Germinal center (tissue), 1 donor: ENCODE measurements at regions not wholly inside any gene's neighbourhood (a gene's known extent, or its start where the extent isn't known, plus 50 kb on each side); places are given as distances from the start of the nearest gene placed in this dataset.

ENCODE experiments used
- DNase-seq: peaks from one replicate; pipeline ENCODE4 v3.0.0; 2012; ENCODE audit warnings: mixed read lengths, low spot score

DNA sequence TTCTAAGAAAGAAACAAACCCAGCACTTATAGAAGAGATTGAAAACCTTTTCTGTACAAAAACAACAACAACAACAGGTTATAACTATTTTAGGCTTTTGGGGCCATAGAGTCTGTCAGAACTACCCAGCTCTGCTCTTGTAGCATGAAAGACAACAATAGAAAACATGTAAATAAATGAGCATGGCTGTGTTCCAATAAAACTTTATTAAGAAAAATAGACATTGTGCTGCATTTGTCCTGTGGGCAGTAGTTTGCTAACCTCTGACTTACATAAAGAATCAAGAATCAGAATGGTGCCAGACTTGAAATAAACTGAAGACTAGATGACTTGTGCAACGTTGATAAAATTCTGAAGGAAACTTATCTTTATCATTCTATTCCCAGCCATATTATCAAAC, 617.5 kb downstream of the DIAPH3 start:
- DNase-seq, result no peak

DNA sequence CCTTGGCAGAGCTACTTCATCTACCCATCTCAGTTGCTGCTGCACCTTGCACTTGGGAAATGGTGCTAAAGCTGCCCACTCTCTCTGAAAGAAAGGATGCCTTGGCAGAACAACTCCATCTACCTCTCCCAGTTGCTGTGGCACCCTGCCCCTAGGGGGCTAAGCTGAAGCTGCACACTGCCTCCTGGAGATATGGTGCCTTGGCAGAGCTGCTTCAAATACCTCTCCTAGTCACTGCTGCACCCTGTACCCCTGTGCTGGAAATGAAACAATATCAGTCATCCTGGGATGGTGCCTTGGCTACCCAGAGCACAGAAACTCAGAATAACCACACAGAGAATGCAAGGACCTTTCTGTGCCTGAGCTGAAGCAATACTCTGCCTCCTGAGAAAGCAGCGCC, 615.8 kb downstream of the DIAPH3 start:
- DNase-seq, result no peak

GRCh38 chr13:59562924-59563323, 600.8 kb downstream of the DIAPH3 start:
- no peak for DNase-seq

DNA sequence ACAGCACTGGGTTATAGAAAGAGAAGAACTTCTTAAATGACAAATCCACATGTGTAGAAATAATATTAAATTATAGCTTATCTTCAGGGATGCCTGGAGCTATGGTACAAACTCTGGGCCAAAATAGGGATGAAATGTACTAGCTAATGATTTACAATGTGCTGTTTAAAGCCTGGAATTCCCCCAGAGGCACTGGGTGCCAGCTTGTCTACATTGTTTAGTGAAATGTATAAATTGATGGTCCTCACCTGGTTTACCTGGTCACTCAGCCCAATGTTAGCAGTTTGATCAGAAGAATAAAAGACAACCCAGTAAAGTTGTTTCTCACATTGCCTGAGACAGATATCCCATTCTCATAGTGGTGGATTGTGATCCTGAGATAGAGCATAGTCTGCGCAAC, 597.2 kb downstream of the DIAPH3 start:
- DNase-seq, result no peak

DNA sequence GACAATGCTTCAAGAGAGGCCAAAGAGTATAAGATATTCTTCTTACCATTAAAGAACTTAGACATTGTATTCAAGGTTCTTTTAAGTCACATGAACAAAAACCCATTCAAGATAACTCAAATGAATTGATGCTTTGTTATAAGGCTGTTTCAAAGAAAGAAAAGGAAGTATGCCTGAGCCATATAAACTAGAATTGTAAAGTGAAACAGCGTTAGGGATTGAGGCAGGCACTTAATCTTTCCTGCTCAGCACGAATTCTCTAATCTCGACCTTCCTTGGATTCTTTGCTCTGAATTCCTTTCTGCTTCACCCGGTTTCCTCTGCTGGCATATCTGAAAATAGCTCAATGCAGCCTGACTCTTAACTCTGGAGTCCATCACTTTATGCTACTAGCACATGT, 595.4 kb downstream of the DIAPH3 start:
- no peak for DNase-seq

GRCh38 chr13:59570204-59570603, 593.5 kb downstream of the DIAPH3 start:
- DNase-seq, result no peak

GRCh38 chr13:59584101-59584500, 579.6 kb downstream of the DIAPH3 start:
- no peak for DNase-seq

DNA sequence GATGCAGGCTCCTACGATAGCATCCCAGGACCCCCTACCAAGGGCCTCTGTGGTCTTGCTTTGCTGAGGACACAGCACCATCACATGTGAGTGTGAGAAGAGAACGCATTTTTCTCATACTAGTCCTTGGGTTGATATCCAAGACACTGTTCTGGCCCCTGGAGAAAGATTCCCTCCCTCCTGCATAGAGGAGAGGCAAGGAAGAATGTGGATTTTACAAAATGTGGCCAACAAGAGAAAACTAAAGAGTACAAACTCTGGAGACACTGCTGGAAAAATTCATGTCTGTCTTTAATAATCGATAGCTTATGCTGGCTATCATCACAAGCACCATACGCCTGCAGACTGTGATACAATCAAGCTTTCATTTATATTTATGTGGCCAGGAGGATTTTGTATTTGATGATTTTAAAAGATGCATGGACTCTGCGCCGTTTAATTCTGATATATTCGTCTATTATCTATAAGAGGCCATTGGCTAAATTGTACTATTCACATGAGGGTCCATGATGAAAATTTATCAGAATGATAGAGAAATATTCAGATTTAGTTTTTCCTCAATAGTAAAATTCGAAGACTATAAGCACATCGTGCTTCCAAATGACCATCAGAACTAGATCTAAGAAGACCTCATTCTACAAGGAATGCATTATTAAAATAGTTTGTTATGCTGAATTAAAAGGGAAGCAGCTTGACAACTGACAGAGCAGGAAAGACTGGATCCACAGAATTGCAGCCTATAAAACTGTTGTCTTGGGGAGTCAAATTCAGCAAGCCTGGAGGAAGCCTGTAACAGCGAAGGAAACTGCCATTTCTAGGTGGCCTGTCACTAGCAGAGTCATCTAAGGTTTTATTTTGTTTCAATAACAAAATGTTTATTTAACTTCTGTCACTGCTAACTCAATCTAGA, 578.7 kb downstream of the DIAPH3 start:
- DNase-seq, result no peak

- no peak for DNase-seq
These were observed 576.7 kb downstream of the DIAPH3 start for GRCh38 chr13:59587030-59587429.

GRCh38 chr13:59587971-59588716, 575.6 kb downstream of the DIAPH3 start:
- DNase-seq, result no peak

DNA sequence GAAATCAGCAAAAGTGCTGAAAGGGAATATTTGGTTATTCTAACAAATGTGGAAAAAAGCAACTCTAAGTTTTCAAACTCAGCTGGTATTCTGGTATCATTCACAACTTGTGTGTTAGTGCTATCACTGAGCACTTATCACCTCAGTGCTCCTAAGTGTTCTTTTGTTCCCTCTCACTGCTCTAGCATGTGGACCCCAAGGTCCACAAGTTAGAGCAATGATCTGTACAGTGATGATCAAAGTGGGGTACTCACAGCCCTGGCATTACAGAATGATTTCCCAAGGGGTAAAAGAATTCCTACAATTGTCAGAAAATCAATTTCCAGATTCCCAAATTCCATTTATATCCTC, 575.0 kb downstream of the DIAPH3 start:
- DNase-seq, result no peak

GRCh38 chr13:59601993-59602392, 561.7 kb downstream of the DIAPH3 start:
- no peak for DNase-seq

- DNase-seq, result no peak
These were observed 560.1 kb downstream of the DIAPH3 start for GRCh38 chr13:59603646-59604045.

GRCh38 chr13:59607172-59607571, 556.6 kb downstream of the DIAPH3 start:
- DNase-seq, result no peak

DNA sequence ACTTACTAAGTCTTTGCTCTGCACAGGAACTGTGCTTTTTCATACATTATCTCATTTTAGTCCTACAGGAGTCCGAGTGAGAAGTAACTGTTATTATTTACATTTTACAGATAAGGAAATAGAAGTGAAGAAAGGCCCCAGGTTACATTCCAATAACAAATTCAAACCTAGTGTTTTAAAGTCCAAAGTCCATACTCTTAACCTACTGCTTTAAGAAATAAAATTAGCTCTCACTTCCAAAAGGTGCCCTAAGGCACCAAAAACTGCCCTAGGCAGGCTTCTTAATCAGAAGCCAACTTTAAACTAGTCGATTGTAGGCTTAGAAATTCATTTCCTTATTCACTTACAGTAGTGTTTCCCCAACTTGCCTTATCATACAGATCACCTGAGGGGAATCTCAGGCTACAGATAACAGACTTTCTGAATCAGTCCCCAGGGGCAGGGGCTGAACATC, 555.9 kb downstream of the DIAPH3 start:
- no peak for DNase-seq

- no peak for DNase-seq
These were observed 554.3 kb downstream of the DIAPH3 start for GRCh38 chr13:59609421-59609820.
